GM23338 (cell line): ENCODE measurements at regions not wholly inside any gene's neighbourhood (a gene's known extent, or its start where the extent isn't known, plus 50 kb on each side); places are given as distances from the start of the nearest gene placed in this dataset.

Source experiments
- ATAC-seq: fragments of 200-7000 bp; cut with Tn5 transposase; 3 replicates; pipeline ENCODE4 v1.9.1; 2020
- DNase-seq: peaks from one replicate; pipeline ENCODE4 v3.0.0-alpha.2; 2015; ENCODE audit warnings: low spot score
- H2AFZ ChIP-seq: fragments of 200-600 bp; sonication (generic); 2 replicates; pipeline ENCODE4 v1.8.0; 2016; ENCODE audit warnings: antibody characterized with exemption, mild to moderate bottlenecking, moderate library complexity
- H3F3A ChIP-seq: fragments of 200-600 bp; sonication (generic); replicated peaks from 2 replicates; pipeline ENCODE4 v1.8.0; 2017; ENCODE audit warnings: antibody characterized with exemption, mixed run types, low read depth
- H3K27ac ChIP-seq: fragments of 200-600 bp; sonication (generic); 2 replicates; pipeline ENCODE4 v1.6.1; 2016; ENCODE audit warnings: low read depth
- H3K27me3 ChIP-seq: fragments of 200-600 bp; sonication (generic); 2 replicates; pipeline ENCODE4 v1.8.0; 2016; ENCODE audit warnings: mild to moderate bottlenecking, mixed run types, moderate library complexity; ENCODE audit not compliant: insufficient read depth
- H3K36me3 ChIP-seq: fragments of 200-600 bp; sonication (generic); 2 replicates; pipeline ENCODE4 v1.8.0; 2016; ENCODE audit warnings: mild to moderate bottlenecking; ENCODE audit not compliant: insufficient read depth
- H3K4me1 ChIP-seq: fragments of 200-600 bp; sonication (generic); 2 replicates; pipeline ENCODE4 v1.8.0; 2016; ENCODE audit warnings: mild to moderate bottlenecking, moderate library complexity; ENCODE audit not compliant: insufficient read depth
- H3K4me2 ChIP-seq: fragments of 200-600 bp; sonication (generic); 2 replicates; pipeline ENCODE4 v1.7.1; 2017; ENCODE audit warnings: mixed run types
- H3K4me3 ChIP-seq: fragments of 200-600 bp; sonication (generic); 2 replicates; pipeline ENCODE4 v1.6.1; 2016; ENCODE audit warnings: mixed run types
- H3K79me2 ChIP-seq: fragments of 200-600 bp; sonication (generic); replicated peaks from 2 replicates; pipeline ENCODE4 v1.8.0; 2017; ENCODE audit warnings: mild to moderate bottlenecking; ENCODE audit not compliant: insufficient read depth
- H3K9me2 ChIP-seq: fragments of 200-600 bp; sonication (generic); 2 replicates; pipeline ENCODE4 v1.8.0; 2017; ENCODE audit not compliant: insufficient read depth
- H4K20me1 ChIP-seq: fragments of 200-600 bp; sonication (generic); replicated peaks from 2 replicates; pipeline ENCODE4 v1.8.0; 2017; ENCODE audit warnings: mild to moderate bottlenecking; ENCODE audit not compliant: insufficient read depth
- H3K27ac Mint-ChIP-seq: 2 replicates; pipeline ENCODE4 v1.8.0; 2020; ENCODE audit warnings: inconsistent platforms, mild to moderate bottlenecking, moderate library complexity, mixed read lengths
- H3K27me3 Mint-ChIP-seq: 3 replicates; pipeline ENCODE4 v1.8.0; 2022; ENCODE audit warnings: low read depth, mild to moderate bottlenecking, moderate library complexity, mixed read lengths, inconsistent platforms; ENCODE audit not compliant: insufficient read depth, poor library complexity
- H3K36me3 Mint-ChIP-seq: 3 replicates; pipeline ENCODE4 v1.8.0; 2021; ENCODE audit warnings: low read depth, mild to moderate bottlenecking, inconsistent platforms, moderate library complexity, mixed read lengths
- H3K4me1 Mint-ChIP-seq: 3 replicates; pipeline ENCODE4 v1.8.0; 2020; ENCODE audit warnings: mild to moderate bottlenecking, inconsistent platforms, mixed read lengths
- H3K4me3 Mint-ChIP-seq: 3 replicates; pipeline ENCODE4 v1.8.0; 2021; ENCODE audit warnings: moderate library complexity, mild to moderate bottlenecking, inconsistent platforms, mixed read lengths
- H3K9me3 Mint-ChIP-seq: 3 replicates; pipeline ENCODE4 v1.8.0; 2020; ENCODE audit warnings: moderate library complexity, mild to moderate bottlenecking, inconsistent platforms, mixed read lengths
- CREB1 ChIP-seq: fragments of 250-450 bp; sonication (Bioruptor Pico); IDR thresholded peaks from 2 replicates; pipeline ENCODE4 v1.5.0; 2020; ENCODE audit warnings: low read depth, mild to moderate bottlenecking, moderate library complexity
- ETS1 ChIP-seq: IDR thresholded peaks from 2 replicates; pipeline ENCODE4 v1.6.1; 2016; ENCODE audit warnings: antibody characterized with exemption
- EZH2 ChIP-seq: fragments of 200-600 bp; sonication (generic); IDR thresholded peaks from one replicate; pipeline ENCODE4 v1.8.0; 2017; ENCODE audit warnings: antibody characterized with exemption, mild to moderate bottlenecking, low read depth; ENCODE audit not compliant: unreplicated experiment
- EZH2phosphoT487 ChIP-seq: fragments of 200-600 bp; sonication (generic); IDR thresholded peaks from one replicate; pipeline ENCODE4 v1.8.1; 2018; ENCODE audit warnings: antibody characterized with exemption; ENCODE audit not compliant: unreplicated experiment
- JUNB ChIP-seq: IDR thresholded peaks from one replicate; pipeline ENCODE4 v1.6.1; 2016; ENCODE audit warnings: antibody characterized with exemption; ENCODE audit not compliant: unreplicated experiment
- NANOG ChIP-seq: IDR thresholded peaks from 2 replicates; pipeline ENCODE4 v1.6.1; 2016; ENCODE audit warnings: antibody characterized with exemption, borderline replicate concordance
- POLR2AphosphoS5 ChIP-seq: IDR thresholded peaks from 2 replicates; pipeline ENCODE4 v1.6.1; 2016; ENCODE audit warnings: antibody characterized with exemption, low read depth
- REST ChIP-seq: IDR thresholded peaks from one replicate; pipeline ENCODE4 v1.6.1; 2018; ENCODE audit warnings: antibody characterized with exemption; ENCODE audit not compliant: unreplicated experiment
- STAT1 ChIP-seq: IDR thresholded peaks from one replicate; pipeline ENCODE4 v1.6.1; 2016; ENCODE audit warnings: antibody characterized with exemption; ENCODE audit not compliant: unreplicated experiment
- ZNF114 ChIP-seq: fragments of 250-450 bp; sonication (Bioruptor Pico); IDR thresholded peaks from 2 replicates; pipeline ENCODE4 v1.5.0; 2020; ENCODE audit warnings: mild to moderate bottlenecking, moderate library complexity
- ZNF331 ChIP-seq: fragments of 250-450 bp; sonication (Bioruptor Pico); IDR thresholded peaks from 2 replicates; pipeline ENCODE4 v1.5.0; 2020; ENCODE audit warnings: low read depth, mild to moderate bottlenecking, moderate library complexity
- TF ChIP-seq, protein P1 (sequence below), 2 experiments: fragments of 200-600 bp in 1 of 2; sonication (generic) in 1 of 2; conservative IDR thresholded peaks; 2 replicates each; pipeline versions ENCODE4 v1.5.1 to v1.6.1; 2016 to 2017; ENCODE audit warnings: antibody characterized with exemption in 2 of 2, low read depth in 2 of 2, mild to moderate bottlenecking in 2 of 2, moderate library complexity in 1 of 2
- TF ChIP-seq, protein P2 (sequence below): fragments of 250-450 bp; sonication (Bioruptor Pico); IDR thresholded peaks from 2 replicates; pipeline ENCODE4 v1.5.0; 2020; ENCODE audit warnings: mild to moderate bottlenecking, moderate library complexity

- no peaks in the 10 kb centered on the region for H3K9me3 Mint-ChIP-seq
- H3F3A ChIP-seq, result no peaks in the 10 kb centered on the region
- ATAC-seq (no peak), DNase-seq (no peak)
- no peak for TF ChIP-seq CREB1
- no peak for TF ChIP-seq NANOG
- TF ChIP-seq, protein P1, sequence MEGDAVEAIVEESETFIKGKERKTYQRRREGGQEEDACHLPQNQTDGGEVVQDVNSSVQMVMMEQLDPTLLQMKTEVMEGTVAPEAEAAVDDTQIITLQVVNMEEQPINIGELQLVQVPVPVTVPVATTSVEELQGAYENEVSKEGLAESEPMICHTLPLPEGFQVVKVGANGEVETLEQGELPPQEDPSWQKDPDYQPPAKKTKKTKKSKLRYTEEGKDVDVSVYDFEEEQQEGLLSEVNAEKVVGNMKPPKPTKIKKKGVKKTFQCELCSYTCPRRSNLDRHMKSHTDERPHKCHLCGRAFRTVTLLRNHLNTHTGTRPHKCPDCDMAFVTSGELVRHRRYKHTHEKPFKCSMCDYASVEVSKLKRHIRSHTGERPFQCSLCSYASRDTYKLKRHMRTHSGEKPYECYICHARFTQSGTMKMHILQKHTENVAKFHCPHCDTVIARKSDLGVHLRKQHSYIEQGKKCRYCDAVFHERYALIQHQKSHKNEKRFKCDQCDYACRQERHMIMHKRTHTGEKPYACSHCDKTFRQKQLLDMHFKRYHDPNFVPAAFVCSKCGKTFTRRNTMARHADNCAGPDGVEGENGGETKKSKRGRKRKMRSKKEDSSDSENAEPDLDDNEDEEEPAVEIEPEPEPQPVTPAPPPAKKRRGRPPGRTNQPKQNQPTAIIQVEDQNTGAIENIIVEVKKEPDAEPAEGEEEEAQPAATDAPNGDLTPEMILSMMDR (conservative IDR thresholded peaks at IDR 0.05; ENCODE audit: low read depth in 2 of 2), result no peak
- TF ChIP-seq ZNF114 (CRISPR knock-in tag), result no peak
- TF ChIP-seq REST, result no peak
- no peak for TF ChIP-seq POLR2AphosphoS5
- no peak for TF ChIP-seq EZH2phosphoT487
- no peak for TF ChIP-seq EZH2
- TF ChIP-seq, protein P2, sequence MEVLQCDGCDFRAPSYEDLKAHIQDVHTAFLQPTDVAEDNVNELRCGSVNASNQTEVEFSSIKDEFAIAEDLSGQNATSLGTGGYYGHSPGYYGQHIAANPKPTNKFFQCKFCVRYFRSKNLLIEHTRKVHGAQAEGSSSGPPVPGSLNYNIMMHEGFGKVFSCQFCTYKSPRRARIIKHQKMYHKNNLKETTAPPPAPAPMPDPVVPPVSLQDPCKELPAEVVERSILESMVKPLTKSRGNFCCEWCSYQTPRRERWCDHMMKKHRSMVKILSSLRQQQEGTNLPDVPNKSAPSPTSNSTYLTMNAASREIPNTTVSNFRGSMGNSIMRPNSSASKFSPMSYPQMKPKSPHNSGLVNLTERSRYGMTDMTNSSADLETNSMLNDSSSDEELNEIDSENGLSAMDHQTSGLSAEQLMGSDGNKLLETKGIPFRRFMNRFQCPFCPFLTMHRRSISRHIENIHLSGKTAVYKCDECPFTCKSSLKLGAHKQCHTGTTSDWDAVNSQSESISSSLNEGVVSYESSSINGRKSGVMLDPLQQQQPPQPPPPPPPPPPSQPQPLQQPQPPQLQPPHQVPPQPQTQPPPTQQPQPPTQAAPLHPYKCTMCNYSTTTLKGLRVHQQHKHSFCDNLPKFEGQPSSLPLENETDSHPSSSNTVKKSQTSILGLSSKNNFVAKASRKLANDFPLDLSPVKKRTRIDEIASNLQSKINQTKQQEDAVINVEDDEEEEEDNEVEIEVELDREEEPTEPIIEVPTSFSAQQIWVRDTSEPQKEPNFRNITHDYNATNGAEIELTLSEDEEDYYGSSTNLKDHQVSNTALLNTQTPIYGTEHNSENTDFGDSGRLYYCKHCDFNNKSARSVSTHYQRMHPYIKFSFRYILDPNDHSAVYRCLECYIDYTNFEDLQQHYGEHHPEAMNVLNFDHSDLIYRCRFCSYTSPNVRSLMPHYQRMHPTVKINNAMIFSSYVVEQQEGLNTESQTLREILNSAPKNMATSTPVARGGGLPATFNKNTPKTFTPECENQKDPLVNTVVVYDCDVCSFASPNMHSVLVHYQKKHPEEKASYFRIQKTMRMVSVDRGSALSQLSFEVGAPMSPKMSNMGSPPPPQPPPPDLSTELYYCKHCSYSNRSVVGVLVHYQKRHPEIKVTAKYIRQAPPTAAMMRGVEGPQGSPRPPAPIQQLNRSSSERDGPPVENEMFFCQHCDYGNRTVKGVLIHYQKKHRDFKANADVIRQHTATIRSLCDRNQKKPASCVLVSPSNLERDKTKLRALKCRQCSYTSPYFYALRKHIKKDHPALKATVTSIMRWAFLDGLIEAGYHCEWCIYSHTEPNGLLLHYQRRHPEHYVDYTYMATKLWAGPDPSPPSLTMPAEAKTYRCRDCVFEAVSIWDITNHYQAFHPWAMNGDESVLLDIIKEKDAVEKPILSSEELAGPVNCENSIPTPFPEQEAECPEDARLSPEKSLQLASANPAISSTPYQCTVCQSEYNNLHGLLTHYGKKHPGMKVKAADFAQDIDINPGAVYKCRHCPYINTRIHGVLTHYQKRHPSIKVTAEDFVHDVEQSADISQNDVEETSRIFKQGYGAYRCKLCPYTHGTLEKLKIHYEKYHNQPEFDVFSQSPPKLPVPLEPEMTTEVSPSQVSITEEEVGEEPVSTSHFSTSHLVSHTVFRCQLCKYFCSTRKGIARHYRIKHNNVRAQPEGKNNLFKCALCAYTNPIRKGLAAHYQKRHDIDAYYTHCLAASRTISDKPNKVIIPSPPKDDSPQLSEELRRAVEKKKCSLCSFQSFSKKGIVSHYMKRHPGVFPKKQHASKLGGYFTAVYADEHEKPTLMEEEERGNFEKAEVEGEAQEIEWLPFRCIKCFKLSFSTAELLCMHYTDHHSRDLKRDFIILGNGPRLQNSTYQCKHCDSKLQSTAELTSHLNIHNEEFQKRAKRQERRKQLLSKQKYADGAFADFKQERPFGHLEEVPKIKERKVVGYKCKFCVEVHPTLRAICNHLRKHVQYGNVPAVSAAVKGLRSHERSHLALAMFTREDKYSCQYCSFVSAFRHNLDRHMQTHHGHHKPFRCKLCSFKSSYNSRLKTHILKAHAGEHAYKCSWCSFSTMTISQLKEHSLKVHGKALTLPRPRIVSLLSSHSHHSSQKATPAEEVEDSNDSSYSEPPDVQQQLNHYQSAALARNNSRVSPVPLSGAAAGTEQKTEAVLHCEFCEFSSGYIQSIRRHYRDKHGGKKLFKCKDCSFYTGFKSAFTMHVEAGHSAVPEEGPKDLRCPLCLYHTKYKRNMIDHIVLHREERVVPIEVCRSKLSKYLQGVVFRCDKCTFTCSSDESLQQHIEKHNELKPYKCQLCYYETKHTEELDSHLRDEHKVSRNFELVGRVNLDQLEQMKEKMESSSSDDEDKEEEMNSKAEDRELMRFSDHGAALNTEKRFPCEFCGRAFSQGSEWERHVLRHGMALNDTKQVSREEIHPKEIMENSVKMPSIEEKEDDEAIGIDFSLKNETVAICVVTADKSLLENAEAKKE, result no peak
- no peak for TF ChIP-seq ETS1
- no peak for TF ChIP-seq STAT1
- TF ChIP-seq JUNB, result no peak
- TF ChIP-seq ZNF331, result no peak
- no peaks in the 10 kb centered on the region for H3K79me2 ChIP-seq
- H3K4me3 ChIP-seq, result no peak overlapping the region
- no peaks in the 10 kb centered on the region for H4K20me1 ChIP-seq
- no peaks in the 10 kb centered on the region for H3K27me3 ChIP-seq
- H3K4me3 Mint-ChIP-seq, result no peak overlapping the region
- peaks cover 7% of the 10 kb centered on the region; the same call in 2 of the 3 replicates for H3K36me3 Mint-ChIP-seq
- H3K27ac Mint-ChIP-seq, result no peak overlapping the region
- no peaks in the 10 kb centered on the region for H3K4me1 ChIP-seq
- peaks cover 5% of the 10 kb centered on the region for H3K27me3 Mint-ChIP-seq
- no peaks in the 10 kb centered on the region for H3K9me2 ChIP-seq
- H3K4me1 Mint-ChIP-seq, result peaks cover 4% of the 10 kb centered on the region
- H2AFZ ChIP-seq, result no peak overlapping the region
- H3K27ac ChIP-seq, result no peak overlapping the region
- no peaks in the 10 kb centered on the region for H3K36me3 ChIP-seq
- H3K4me2 ChIP-seq, result no peak overlapping the region
Measured at GRCh38 chr4:112931001-112931400, 118.5 kb upstream of the ANK2 start.
